Activated B cell treated with CpG ODN at 0.5 μM for 24 hours (primary cell): ENCODE measurements at regions not wholly inside any gene's neighbourhood (a gene's known extent, or its start where the extent isn't known, plus 50 kb on each side); places are given as distances from the start of the nearest gene placed in this dataset.

Source experiments
- ATAC-seq: fragments of 200-7000 bp; cut with Tn5 transposase; one replicate; pipeline ENCODE4 v1.10.0; 2021; ENCODE audit warnings: low read depth, mild to moderate bottlenecking, moderate library complexity
- CTCF ChIA-PET: fragments of 350-600 bp; sonication (Branson Sonifier 250); formaldehyde crosslinking; loops from one replicate; lab custom pipeline; 2021; ENCODE audit warnings: antibody characterized with exemption; lab: Charles Lee
- POLR2A ChIA-PET: fragments of 350-600 bp; sonication (Branson Sonifier 250); formaldehyde crosslinking; loops from one replicate; lab custom pipeline; 2021; ENCODE audit warnings: antibody characterized with exemption; lab: Charles Lee
- DNase-seq: peaks from one replicate; pipeline ENCODE4 v3.0.0; 2022
- H3K27ac Mint-ChIP-seq: one replicate; pipeline ENCODE4 v1.8.0; 2020; ENCODE audit warnings: mixed read lengths
- H3K27me3 Mint-ChIP-seq: one replicate; pipeline ENCODE4 v1.8.0; 2021; ENCODE audit warnings: mixed read lengths
- H3K36me3 Mint-ChIP-seq: one replicate; pipeline ENCODE4 v1.8.0; 2021; ENCODE audit warnings: low read depth, mixed read lengths
- H3K4me1 Mint-ChIP-seq: one replicate; pipeline ENCODE4 v1.8.0; 2021; ENCODE audit warnings: mixed read lengths
- H3K4me3 Mint-ChIP-seq: one replicate; pipeline ENCODE4 v1.8.0; 2020; ENCODE audit warnings: mild to moderate bottlenecking, mixed read lengths
- H3K9me3 Mint-ChIP-seq: one replicate; pipeline ENCODE4 v1.8.0; 2020; ENCODE audit warnings: mixed read lengths
- intact Hi-C: fragments of 100-400 bp; cut with micrococcal nuclease; formaldehyde crosslinking; loops from one replicate; pipeline ENCODE4 v1.15.1; 2024
- TF ChIP-seq, protein P1 (sequence below): fragments of 200-600 bp; IDR thresholded peaks from one replicate; pipeline ENCODE4 v1.8.0; 2022; ENCODE audit warnings: antibody characterized with exemption, mild to moderate bottlenecking

DNA sequence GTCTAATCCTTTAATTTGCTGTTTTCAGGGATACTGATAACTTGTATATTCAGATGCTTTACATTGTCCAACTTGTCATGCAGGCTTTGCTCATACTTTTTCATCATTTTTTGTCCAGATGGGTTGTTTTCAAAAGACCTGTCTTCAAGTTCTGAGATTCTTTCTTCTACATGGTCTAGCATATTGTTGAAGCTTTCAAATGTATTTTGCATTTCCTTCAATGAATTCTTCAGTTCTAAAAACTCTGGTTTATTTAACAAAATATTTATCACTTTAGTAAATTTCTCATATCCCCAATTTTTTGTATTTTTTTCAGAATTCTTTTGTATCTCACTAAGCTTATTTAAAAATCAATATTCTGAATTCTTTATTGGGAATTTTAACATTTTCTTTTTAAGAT lies 388.3 kb upstream of the IL12A start:
- ChIA-PET POLR2A (no interaction called here), CTCF (no interaction called here)
- no peak for ATAC-seq
- intact Hi-C loops: no loop called here
- Mint-ChIP-seq H3K4me1 (no peaks in the 10 kb centered on the region), H3K9me3 (peaks cover 14% of the 10 kb centered on the region), H3K4me3 (no peak overlapping the region), H3K27ac (no peak overlapping the region), H3K27me3 (no peaks in the 10 kb centered on the region), H3K36me3 (no peaks in the 10 kb centered on the region)
- DNase-seq: no peak
- TF ChIP-seq, protein P1, sequence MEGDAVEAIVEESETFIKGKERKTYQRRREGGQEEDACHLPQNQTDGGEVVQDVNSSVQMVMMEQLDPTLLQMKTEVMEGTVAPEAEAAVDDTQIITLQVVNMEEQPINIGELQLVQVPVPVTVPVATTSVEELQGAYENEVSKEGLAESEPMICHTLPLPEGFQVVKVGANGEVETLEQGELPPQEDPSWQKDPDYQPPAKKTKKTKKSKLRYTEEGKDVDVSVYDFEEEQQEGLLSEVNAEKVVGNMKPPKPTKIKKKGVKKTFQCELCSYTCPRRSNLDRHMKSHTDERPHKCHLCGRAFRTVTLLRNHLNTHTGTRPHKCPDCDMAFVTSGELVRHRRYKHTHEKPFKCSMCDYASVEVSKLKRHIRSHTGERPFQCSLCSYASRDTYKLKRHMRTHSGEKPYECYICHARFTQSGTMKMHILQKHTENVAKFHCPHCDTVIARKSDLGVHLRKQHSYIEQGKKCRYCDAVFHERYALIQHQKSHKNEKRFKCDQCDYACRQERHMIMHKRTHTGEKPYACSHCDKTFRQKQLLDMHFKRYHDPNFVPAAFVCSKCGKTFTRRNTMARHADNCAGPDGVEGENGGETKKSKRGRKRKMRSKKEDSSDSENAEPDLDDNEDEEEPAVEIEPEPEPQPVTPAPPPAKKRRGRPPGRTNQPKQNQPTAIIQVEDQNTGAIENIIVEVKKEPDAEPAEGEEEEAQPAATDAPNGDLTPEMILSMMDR: no peak

DNA sequence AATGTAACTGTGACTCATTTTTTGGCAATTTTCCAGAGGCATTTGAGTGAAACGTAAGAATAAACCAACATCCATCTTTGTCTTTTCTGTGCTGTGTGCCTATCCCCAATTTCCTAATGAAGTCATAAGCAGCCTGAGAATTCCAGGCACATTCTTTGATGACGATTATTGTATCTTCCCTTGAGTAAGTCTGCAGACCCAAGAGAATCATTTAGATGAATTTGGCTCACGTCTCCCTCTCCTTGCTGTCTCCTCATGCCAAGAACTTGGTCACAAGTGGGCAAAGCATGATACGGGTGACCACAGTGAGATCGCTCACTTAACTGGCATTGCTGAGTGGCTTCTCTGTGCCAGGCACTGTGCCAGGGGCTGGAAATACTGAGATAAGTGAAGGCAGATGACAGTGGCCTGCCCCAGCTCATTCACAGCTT lies 384.5 kb upstream of the IL12A start:
- DNase-seq: no peak
- Mint-ChIP-seq H3K27ac (no peak overlapping the region), H3K27me3 (peaks cover 2% of the 10 kb centered on the region), H3K36me3 (no peaks in the 10 kb centered on the region), H3K4me3 (no peak overlapping the region), H3K4me1 (no peaks in the 10 kb centered on the region), H3K9me3 (peaks cover 11% of the 10 kb centered on the region)
- intact Hi-C loops: no loop called here
- ATAC-seq: no peak
- TF ChIP-seq, protein P1: no peak
- ChIA-PET POLR2A (no interaction called here), CTCF (no interaction called here)

DNA sequence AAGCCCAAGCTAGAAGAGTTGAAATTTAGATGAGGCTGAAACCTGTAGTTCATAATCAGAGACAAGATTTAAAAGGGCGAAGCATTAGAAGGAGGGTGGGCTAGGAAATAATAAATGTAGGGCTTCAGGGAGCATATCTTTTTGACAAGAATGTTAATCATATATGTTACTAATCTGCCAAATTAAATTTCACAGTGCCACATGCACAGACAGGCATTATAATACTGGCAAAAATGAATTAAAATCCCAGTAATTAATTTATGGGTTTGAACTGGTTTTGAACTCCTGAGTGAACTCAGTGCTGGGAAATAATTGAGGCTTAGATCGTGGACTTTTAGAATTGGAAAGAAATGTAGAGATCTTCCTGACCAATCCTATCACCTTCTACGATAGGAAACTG lies 383.5 kb upstream of the IL12A start:
- no peak overlapping the region for H3K27ac Mint-ChIP-seq
- POLR2A ChIA-PET: no interaction called here
- DNase-seq: no peak
- peaks cover 1% of the 10 kb centered on the region for H3K9me3 Mint-ChIP-seq
- no peak for ATAC-seq
- H3K27me3 Mint-ChIP-seq: peaks cover 2% of the 10 kb centered on the region
- TF ChIP-seq, protein P1: no peak
- CTCF ChIA-PET: no interaction called here
- intact Hi-C loops: no loop called here
- H3K4me3 Mint-ChIP-seq: no peak overlapping the region
- H3K36me3 Mint-ChIP-seq: no peaks in the 10 kb centered on the region
- no peaks in the 10 kb centered on the region for H3K4me1 Mint-ChIP-seq

DNA sequence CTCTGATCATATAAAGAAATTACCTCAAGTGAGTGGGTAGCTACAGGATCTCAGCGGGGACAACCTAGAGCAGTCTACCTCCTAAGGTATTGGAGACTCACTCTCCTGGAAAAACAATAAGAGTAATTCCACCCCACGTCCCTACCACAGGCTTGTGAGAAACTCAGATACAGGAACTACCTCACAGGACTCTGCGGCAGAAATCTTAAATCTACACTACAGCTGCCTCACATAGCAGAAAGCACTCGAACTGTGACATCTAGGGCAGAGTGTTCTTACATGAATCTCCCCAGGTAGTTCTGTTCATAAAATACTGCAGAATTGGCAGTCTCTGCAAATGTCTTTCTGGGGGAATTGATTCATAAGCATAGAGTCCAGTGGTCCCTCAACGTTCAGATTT lies 382.9 kb upstream of the IL12A start:
- ChIA-PET CTCF (no interaction called here), POLR2A (no interaction called here)
- Mint-ChIP-seq H3K4me3 (no peak overlapping the region), H3K27me3 (peaks cover 2% of the 10 kb centered on the region), H3K4me1 (no peaks in the 10 kb centered on the region), H3K27ac (no peak overlapping the region), H3K36me3 (no peaks in the 10 kb centered on the region), H3K9me3 (no peaks in the 10 kb centered on the region)
- TF ChIP-seq, protein P1: no peak
- DNase-seq: no peak
- intact Hi-C loops: no loop called here
- ATAC-seq: no peak

DNA sequence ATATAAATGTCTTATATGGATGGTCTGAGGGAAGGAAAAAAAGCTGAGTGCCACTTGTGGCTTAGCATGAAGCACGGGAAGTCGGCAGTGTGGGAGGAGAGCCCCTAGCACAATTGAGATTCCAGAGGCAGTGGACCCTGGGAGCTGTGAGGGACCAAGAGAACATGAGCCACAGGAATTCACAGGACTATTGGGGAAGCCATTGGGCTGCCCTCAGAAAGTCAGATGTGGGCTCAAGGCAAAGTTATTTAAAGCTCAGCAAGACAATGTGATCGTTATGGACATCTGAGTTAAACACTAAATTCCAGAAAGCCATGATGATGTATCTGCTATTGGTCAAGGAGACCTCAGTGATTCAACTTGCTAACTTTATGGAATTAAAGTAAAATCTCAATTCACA lies 380.8 kb upstream of the IL12A start:
- intact Hi-C loops: no loop called here
- H3K27me3 Mint-ChIP-seq: peaks cover 2% of the 10 kb centered on the region
- TF ChIP-seq, protein P1: no peak
- no peaks in the 10 kb centered on the region for H3K4me1 Mint-ChIP-seq
- ATAC-seq (no peak), DNase-seq (no peak)
- no peaks in the 10 kb centered on the region for H3K36me3 Mint-ChIP-seq
- H3K27ac Mint-ChIP-seq: no peak overlapping the region
- H3K9me3 Mint-ChIP-seq: no peaks in the 10 kb centered on the region
- ChIA-PET POLR2A (no interaction called here), CTCF (no interaction called here)
- no peak overlapping the region for H3K4me3 Mint-ChIP-seq
